ENCODE measurements at regions not wholly inside any gene's neighbourhood (a gene's known extent, or its start where the extent isn't known, plus 50 kb on each side); places are given as distances from the start of the nearest gene placed in this dataset.

- TF ChIP-seq, protein P1, sequence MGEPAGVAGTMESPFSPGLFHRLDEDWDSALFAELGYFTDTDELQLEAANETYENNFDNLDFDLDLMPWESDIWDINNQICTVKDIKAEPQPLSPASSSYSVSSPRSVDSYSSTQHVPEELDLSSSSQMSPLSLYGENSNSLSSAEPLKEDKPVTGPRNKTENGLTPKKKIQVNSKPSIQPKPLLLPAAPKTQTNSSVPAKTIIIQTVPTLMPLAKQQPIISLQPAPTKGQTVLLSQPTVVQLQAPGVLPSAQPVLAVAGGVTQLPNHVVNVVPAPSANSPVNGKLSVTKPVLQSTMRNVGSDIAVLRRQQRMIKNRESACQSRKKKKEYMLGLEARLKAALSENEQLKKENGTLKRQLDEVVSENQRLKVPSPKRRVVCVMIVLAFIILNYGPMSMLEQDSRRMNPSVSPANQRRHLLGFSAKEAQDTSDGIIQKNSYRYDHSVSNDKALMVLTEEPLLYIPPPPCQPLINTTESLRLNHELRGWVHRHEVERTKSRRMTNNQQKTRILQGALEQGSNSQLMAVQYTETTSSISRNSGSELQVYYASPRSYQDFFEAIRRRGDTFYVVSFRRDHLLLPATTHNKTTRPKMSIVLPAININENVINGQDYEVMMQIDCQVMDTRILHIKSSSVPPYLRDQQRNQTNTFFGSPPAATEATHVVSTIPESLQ (CRISPR knock-in tag; IDR thresholded peaks at IDR 0.05), result no peak
- TF ChIP-seq TEAD4 (CRISPR knock-in tag; IDR thresholded peaks at IDR 0.05) (no peak), E2F4 (CRISPR knock-in tag; IDR thresholded peaks at IDR 0.05; ENCODE audit: borderline replicate concordance, low read depth) (no peak)
Observed at GRCh38 chr4:72918362-72918761, 151.2 kb downstream of the COX18 start (continued).

- Mint-ChIP-seq H3K4me1 (peaks cover 8% of the 10 kb centered on the region), H3K9me3 (0 out of 2 replicates have a peak, but pooled peaks cover 2% of the 10 kb centered on the region), H3K4me3 (no peak overlapping the region), H3K36me3 (no peaks in the 10 kb centered on the region), H3K27me3 (ENCODE audit: low read depth) (no peaks in the 10 kb centered on the region), H3K27ac (no peak overlapping the region)
- TF ChIP-seq, protein P2, sequence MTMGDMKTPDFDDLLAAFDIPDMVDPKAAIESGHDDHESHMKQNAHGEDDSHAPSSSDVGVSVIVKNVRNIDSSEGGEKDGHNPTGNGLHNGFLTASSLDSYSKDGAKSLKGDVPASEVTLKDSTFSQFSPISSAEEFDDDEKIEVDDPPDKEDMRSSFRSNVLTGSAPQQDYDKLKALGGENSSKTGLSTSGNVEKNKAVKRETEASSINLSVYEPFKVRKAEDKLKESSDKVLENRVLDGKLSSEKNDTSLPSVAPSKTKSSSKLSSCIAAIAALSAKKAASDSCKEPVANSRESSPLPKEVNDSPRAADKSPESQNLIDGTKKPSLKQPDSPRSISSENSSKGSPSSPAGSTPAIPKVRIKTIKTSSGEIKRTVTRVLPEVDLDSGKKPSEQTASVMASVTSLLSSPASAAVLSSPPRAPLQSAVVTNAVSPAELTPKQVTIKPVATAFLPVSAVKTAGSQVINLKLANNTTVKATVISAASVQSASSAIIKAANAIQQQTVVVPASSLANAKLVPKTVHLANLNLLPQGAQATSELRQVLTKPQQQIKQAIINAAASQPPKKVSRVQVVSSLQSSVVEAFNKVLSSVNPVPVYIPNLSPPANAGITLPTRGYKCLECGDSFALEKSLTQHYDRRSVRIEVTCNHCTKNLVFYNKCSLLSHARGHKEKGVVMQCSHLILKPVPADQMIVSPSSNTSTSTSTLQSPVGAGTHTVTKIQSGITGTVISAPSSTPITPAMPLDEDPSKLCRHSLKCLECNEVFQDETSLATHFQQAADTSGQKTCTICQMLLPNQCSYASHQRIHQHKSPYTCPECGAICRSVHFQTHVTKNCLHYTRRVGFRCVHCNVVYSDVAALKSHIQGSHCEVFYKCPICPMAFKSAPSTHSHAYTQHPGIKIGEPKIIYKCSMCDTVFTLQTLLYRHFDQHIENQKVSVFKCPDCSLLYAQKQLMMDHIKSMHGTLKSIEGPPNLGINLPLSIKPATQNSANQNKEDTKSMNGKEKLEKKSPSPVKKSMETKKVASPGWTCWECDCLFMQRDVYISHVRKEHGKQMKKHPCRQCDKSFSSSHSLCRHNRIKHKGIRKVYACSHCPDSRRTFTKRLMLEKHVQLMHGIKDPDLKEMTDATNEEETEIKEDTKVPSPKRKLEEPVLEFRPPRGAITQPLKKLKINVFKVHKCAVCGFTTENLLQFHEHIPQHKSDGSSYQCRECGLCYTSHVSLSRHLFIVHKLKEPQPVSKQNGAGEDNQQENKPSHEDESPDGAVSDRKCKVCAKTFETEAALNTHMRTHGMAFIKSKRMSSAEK (CRISPR knock-in tag; IDR thresholded peaks at IDR 0.05; ENCODE audit: borderline replicate concordance), result no peak
- TF ChIP-seq FOXP1 (CRISPR knock-in tag; IDR thresholded peaks at IDR 0.05; ENCODE audit: borderline replicate concordance) (no peak), ZNF138 (CRISPR knock-in tag; conservative IDR thresholded peaks at IDR 0.05) (no peak), IRF2 (CRISPR knock-in tag; IDR thresholded peaks at IDR 0.05; ENCODE audit: borderline replicate concordance, low read depth) (no peak)
- no peak for DNase-seq (ENCODE audit: low spot score)
- ChIA-PET CTCF (interaction anchor here (0.5 to 1.2 kb wide), 2 partner anchors 213 to 406 kb away, joined by 4 read pairs; no protein-coding TSS in a partner anchor), POLR2A (no interaction called here)
- no peak for ATAC-seq
Observed at GRCh38 chr4:72911316-72911715, 158.2 kb downstream of the COX18 start.

DNA sequence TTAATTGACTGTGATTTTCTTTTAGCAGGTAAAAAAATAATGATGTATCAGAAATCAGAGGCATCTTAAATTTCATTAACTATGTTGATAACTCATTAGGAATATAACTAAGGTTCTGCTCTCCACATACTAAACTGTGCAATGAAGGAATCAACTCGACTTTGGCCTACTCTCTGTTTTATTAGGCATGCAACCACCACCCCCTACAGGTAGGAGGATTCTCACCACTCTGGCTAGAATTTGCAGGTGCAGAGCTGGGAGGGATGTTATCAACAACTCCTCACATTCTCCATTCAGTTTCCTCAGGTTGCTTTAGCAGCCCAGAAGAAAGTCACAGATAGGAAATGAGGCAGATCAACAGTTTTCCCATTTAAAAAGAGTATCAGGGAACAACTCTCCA, 160.1 kb downstream of the COX18 start:
- Mint-ChIP-seq H3K4me1 (no peaks in the 10 kb centered on the region), H3K27ac (no peak overlapping the region), H3K9me3 (peaks cover 8% of the 10 kb centered on the region), H3K36me3 (no peaks in the 10 kb centered on the region), H3K27me3 (ENCODE audit: low read depth) (no peaks in the 10 kb centered on the region), H3K4me3 (no peak overlapping the region)
- ChIA-PET POLR2A (no interaction called here), CTCF (interaction anchor here (0.6 to 1.1 kb wide), 16 partner anchors 9 to 1216 kb away, joined by 3 to 8 read pairs (median 4); no protein-coding TSS in a partner anchor)
- DNase-seq (ENCODE audit: low spot score), result peak; percentile 46
- peak; percentile 96 for ATAC-seq
- no peak for TF ChIP-seq TEAD4 (CRISPR knock-in tag; IDR thresholded peaks at IDR 0.05)
- TF ChIP-seq, protein P3, sequence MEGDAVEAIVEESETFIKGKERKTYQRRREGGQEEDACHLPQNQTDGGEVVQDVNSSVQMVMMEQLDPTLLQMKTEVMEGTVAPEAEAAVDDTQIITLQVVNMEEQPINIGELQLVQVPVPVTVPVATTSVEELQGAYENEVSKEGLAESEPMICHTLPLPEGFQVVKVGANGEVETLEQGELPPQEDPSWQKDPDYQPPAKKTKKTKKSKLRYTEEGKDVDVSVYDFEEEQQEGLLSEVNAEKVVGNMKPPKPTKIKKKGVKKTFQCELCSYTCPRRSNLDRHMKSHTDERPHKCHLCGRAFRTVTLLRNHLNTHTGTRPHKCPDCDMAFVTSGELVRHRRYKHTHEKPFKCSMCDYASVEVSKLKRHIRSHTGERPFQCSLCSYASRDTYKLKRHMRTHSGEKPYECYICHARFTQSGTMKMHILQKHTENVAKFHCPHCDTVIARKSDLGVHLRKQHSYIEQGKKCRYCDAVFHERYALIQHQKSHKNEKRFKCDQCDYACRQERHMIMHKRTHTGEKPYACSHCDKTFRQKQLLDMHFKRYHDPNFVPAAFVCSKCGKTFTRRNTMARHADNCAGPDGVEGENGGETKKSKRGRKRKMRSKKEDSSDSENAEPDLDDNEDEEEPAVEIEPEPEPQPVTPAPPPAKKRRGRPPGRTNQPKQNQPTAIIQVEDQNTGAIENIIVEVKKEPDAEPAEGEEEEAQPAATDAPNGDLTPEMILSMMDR (IDR thresholded peaks at IDR 0.05), result peak; percentile 38; the same call in 1 of the 2 replicates

DNA sequence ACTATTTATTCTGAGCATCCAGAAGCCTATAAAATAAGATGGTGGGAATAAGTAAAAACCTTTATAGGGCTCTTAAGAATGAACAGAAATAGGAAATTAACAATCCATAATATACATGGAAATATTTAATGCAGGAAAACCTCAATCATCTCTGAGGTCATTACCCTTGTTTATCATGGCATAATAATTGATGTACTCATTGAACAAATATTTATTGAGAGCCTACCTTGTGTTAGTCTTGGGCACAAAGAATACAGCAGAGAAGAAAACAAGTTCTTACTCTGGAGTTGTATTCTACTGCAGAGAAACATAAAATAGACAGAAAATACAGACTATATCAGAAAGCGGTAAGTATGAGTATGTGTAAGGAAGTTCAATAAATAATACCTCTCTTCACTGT, 167.2 kb downstream of the COX18 start:
- CTCF ChIA-PET, result no interaction called here
- Mint-ChIP-seq H3K4me1 (peaks cover 19% of the 10 kb centered on the region), H3K4me3 (no peak overlapping the region), H3K36me3 (peaks cover 6% of the 10 kb centered on the region), H3K9me3 (peaks cover 10% of the 10 kb centered on the region), H3K27me3 (ENCODE audit: low read depth) (no peaks in the 10 kb centered on the region), H3K27ac (no peak overlapping the region)
- POLR2A ChIA-PET, result no interaction called here
- DNase-seq (ENCODE audit: low spot score), result no peak
- TF ChIP-seq NR1H2 (CRISPR knock-in tag; IDR thresholded peaks at IDR 0.05) (no peak), TEAD1 (CRISPR knock-in tag; IDR thresholded peaks at IDR 0.05) (no peak)
- TF ChIP-seq, protein P4, sequence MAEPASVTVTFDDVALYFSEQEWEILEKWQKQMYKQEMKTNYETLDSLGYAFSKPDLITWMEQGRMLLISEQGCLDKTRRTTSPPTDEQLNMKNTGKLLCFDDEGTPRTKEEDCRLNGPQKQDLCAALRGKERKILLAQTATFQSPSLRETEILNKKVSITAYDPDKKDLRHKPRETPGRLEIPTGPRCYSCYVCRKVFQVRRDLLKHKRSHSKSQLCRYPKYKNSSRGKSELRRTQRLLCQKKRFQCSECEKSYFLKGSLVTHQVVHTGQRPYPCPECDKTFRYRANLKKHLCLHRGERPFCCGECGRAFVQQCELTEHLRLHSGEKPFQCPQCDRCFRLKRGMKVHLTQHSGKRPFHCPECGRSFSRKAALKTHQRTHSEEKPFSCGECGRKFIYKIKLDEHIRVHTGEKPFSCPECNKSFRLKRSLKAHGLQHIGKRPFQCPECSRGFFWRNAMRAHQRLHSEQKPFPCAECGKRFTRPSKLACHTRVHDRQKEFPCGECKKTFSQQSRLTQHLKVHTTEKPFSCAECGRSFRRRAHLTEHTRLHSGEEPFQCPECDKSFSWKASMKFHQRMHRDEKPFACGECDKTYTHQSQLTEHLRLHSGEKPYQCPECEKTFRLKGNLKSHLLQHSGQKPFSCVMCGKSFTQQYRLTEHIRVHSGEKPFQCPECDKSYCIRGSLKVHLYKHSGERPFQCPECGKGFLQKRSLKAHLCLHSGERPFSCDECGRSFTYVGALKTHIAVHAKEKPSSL (CRISPR knock-in tag; conservative IDR thresholded peaks at IDR 0.05), result no peak
- ATAC-seq, result no peak

Measured in WTC11 (cell line).